DMS79 (cell line): ENCODE measurements at regions not wholly inside any gene's neighbourhood (a gene's known extent, or its start where the extent isn't known, plus 50 kb on each side); places are given as distances from the start of the nearest gene placed in this dataset.
A peak's percentile ranks its signal among the peaks of the same experiment; 100 is the strongest.

Experiments used
- DNase-seq: peaks from one replicate; lab custom pipeline; 2025; lab: John Stamatoyannopoulos, UW

DNA sequence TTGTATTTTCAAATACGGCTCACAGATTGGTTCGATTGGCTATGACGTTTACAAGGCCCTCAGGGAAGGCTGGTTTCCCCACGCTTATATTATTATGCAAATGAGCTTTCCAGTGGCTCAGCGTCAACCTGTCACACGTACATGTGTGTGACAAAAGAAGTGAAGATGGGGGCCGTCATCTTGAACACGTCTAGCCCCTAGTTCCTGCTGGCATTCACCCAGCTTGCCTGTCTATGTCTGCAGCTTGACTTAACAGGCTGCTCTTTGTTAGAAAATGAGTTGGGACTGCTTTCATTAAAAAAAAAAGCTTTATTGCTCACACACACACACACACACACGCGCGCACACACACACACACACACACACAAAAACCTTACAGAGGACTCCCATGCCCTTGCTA lies 283.6 kb upstream of the CTSO start:
- no peak for DNase-seq

DNA sequence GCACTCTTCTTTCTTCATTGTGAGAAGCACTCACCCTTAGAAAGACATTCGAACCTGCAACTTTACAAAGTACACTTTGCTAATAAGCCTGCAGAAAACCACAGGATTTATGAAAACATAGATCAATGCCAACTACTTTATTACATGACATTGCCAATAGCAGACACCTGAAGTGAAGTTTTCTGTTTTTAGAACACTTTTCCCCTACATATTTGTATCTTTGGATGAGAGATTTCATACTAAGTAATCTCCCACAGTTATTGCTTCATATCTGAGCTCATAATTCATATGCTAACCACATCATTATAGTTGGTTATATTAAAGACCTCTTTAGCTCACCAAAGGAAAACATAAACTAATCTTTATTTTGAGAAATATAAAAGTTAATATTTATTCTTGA lies 276.5 kb upstream of the CTSO start:
- DNase-seq, result no peak

DNA sequence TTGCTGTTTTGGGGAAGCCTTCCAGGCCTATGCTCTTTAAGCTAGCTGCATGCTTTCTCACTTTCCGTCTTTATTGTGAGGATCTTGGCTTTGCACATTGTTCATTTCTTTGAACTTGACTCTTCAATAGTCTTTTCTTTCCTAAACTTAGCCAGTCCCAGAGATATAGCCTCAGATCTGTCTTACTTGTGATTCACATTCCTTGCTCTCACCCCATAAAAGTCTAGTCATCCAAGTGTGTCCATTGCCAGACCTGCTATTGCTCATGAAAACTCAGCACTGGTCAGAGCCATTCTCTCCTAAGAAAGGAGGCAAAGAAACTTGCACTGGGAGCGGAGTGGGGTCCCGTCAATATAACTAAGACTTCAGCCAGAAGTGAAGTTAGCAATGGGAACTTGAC lies 275.0 kb upstream of the CTSO start:
- DNase-seq, result no peak

DNA sequence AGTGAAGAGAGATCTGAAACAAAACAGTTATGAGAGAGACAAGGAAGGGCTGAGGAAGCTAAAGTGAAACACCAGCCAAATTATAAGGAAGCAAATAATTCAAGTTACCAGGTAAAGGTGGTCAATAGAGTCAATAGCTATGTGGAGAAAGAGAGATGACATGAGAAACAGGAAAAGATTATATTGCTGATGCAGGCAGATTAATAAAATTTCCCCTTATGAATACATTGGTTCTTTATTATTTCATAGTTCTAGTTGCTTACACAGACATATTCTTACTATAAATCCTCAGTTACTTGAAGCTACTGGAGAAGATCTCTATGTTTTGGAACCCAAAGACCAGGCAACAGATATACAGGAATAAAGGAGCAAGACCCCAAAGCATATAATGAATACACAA lies 273.7 kb upstream of the CTSO start:
- no peak for DNase-seq

DNA sequence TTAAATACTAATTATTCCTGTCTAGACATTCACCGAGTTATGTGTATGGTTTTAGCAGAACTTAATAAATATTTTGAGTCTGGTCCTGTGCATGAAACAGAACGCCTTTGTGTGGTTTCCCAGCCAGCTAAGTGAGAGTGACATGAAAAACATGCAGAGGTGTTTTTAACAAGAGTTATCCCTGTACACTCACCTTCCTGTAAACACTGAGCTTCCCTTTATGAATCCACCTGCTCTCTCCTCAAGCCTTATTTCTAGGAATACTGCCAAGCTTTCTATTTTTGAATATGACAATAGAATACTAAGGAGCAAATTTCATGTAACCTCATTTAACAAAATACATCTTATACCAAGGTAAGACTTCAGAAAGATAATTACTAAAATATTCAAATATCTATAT lies 270.3 kb upstream of the CTSO start:
- DNase-seq, result no peak

DNA sequence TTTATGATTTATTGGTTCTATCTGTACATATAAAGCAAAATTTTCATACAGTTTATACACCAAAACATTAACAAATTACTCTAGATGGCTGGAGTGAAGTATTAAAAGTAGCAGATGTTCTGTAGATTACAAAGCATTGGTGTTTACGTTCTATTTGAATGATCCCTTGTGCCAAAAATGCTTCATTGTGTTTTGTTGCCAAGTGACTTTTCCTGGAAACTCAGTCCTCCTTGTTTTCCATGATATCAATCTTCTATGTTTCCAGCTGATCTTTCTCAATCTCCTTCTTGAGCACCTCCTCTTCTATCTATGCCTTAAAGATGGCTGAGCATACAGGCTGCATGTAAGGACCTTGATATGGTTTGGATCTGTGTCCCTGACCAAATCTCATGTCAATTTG lies 263.6 kb upstream of the CTSO start:
- DNase-seq, result no peak

DNA sequence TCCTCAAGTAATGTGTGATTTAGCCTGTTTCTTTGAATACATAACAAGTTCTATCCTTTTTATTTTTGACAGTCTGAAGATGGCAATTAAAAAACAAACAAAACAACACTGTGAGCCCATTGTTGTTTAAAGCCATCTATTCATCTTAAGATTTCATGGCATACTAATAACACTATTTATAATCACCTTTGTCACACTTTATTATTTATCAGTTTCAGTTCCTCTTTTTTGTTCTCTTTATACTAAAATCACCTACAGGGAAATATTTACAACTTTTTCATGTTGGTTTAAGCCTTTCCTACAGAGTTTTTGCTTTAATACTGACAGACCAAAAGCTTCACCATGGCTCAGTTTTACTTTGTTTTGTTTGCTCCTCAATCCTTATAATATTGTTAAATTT lies 247.4 kb upstream of the CTSO start:
- DNase-seq, result no peak

- DNase-seq, result no peak
Measured at GRCh38 chr4:156198511-156198910, 244.8 kb upstream of the CTSO start.

GRCh38 chr4:156197216-156197615 lies 243.6 kb upstream of the CTSO start:
- DNase-seq, result no peak

DNA sequence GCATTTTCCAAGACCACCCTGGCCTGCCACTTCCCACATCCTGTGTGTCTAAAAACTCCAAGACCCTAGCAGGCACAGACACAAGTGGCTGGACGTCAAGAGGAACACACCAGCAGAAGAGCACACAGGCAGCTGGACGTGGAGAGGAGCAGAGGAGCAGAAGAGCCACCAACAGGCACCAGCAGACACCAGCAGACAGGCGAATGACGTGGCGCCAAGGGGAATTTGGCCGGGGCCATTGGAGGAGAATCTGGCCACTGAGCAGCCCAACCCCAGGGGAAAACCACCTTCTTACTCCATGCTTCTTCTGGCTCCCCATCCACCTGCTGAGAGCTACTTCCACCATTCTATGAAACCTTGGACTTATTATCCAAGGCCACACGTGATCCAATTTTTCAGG lies 243.1 kb upstream of the CTSO start:
- no peak for DNase-seq

GRCh38 chr4:156195914-156196313 lies 242.2 kb upstream of the CTSO start:
- no peak for DNase-seq

DNA sequence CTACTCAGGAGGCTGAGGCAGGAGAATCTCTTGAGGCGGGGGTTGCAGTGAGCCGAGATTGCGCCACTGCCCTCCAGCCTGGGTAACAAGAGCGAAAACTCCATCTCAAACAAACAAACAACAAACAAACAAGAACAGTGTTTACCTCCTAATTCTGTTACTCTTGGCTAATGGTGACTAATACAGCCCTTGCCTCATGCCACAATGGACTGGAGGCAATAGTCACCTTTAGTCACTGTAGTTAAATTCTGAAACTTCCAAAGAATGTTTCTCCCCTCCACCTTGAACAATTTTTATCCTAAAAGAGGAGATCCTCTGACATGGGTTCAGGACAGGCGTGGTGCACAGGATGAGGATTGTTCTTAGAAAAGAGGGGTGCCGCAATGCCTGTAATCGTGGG lies 241.2 kb upstream of the CTSO start:
- no peak for DNase-seq

DNA sequence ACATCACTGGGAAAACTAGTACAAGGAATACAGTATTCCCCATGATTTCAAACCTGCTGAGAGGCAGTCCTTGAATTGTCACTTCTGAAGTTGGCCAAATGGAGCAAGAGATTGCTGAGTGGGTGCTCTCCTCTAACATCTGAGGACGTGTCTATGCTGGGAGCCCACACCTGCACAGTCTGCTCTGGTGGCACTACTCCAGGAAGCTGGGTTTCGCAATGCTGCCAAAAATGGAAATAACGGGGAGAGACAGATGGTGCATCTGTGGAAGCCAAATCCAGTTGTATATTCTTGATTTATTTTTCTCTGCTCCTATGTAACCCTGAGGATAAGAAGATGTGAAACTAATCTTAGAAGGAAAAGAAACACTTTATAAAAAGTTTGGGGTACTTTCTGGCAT lies 240.1 kb upstream of the CTSO start:
- DNase-seq, result no peak

DNA sequence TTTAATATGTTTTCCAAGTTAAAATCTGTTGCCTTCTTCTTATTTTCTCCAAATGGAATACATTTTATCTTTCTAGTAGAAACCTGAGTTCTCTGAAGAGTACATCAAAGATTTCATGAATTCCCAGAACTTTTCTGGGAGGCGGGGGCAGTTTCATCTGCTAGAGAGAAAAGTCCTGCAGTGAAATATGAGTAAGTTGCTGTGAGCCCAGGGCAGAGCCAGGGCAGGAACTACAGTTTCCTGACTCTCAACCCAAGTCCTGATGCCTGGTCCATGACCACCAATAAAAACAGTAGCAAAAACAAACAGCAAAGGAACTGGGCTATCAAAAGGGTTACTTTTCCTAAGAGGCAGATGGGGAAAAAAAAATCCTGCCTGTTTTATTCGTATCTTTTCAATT lies 239.4 kb upstream of the CTSO start:
- no peak for DNase-seq

DNA sequence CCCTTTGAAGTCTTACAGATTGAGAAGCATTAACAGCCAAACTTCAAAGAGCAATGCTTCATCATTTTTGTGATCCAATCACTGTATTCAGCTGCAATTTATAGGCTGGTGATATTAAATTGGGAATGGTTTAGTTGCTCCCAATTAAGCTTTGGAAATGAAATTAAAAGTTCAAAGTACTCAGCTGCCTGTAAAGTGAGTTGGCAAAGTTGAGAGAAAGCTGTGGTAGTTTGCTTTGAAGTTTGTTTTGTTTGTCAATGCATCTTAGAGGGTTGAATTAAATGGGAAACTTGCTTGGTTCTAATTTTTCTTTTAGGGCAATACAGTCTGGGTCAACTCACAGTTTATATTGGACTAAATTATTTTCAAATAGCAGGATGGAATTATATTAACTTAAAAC lies 238.4 kb upstream of the CTSO start:
- DNase-seq, result no peak

- no peak for DNase-seq
Measured at GRCh38 chr4:156191044-156191781, 237.5 kb upstream of the CTSO start.

DNA sequence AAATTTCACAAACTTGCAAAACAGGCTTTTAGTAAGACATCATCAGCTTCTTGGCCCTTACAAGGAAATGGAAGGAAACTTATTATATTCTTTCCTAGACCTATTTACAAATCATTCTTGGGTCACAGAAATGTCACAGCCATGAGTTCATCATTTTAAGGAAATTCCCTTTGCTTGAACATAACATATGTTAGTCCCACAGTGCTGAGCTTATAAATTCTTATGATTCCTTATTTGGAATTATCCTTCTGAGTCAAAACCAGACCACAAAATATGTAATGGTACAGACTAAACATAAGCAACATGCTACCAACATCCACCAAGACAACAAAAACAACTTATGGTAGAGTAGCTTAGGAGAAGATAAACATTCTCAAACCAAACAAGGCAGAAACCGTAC lies 236.9 kb upstream of the CTSO start:
- DNase-seq, result no peak

DNA sequence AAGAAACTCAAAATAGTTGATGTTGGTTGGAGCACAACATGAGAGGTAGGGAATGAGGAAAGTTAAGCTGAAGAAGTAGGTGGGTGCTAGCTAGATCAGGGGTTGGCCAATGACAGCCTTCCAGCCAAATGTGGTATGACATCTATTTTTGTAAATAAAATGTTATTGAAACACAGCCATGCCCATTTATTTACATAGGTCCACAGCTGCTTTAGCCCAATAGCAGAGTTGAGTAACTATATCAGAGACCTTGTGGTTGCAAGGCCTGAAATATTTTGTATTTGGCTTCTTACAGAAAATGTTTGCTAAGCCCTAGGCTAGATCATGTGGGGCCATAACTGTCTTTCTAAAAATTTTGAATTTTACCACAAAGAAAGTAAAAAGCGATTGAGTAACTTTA lies 234.9 kb upstream of the CTSO start:
- DNase-seq, result no peak

DNA sequence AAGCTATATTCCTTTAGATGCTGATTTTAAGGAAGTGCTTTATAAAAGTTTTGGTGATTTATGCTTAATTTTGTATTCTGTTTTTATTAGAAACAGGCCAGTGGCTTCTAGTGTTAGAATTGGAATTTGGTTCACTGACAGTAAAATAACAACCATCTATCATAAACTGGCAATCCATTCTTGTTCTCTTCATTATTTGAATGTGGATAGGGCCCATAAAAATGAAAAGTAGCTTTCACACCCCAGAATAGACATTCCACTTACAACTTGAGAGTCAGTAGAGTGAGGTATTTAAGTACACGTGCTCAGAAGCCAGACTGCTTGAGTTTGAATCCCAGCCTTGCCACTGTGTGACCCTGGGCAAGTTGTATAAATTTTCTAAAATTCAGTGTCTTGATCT lies 232.4 kb upstream of the CTSO start:
- DNase-seq, result peak; percentile 3

- DNase-seq, result no peak
Measured at GRCh38 chr4:156185514-156186055, 231.9 kb upstream of the CTSO start.

DNA sequence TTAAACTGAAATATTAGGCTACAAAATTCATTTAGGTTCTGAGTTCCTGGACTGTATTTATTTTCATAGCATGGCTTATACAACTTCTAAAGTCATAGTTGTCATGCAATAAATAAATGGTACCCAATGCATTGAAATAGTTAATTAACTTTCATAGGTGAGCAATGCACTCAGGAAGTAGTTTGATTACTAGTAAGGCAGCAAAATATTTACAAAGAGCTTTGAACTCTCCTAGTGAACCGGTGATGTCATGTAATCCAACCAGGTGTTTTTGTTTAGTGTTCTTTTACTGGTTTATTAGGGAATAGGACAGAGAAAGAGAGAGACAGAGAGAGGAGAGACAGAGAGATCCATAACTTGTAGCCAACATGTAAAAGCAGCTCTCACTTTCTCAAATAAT lies 228.6 kb upstream of the CTSO start:
- DNase-seq, result no peak

DNA sequence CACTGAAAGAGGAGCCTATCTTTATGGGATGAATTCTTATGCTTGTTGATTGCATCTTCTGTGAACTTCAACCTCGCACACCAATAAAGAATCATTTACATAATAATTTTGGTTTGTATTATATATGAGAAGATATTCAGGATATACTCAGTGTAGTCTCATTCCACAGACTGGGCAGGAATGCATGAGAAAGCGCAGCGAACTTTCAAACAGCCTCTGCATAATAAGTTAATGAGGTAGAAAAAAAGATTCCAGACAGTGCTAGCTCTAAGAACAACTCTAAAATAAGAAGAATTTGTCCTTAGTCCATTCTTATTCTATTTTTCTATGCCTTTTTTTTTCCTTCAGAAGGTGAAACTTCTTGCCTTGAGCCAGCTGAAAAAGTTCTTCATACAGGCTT lies 224.3 kb upstream of the CTSO start:
- DNase-seq, result no peak

- DNase-seq, result no peak
Measured at GRCh38 chr4:156176896-156177295, 223.2 kb upstream of the CTSO start.

- no peak for DNase-seq
Measured at GRCh38 chr4:156173937-156174336, 220.3 kb upstream of the CTSO start.
